Uterus (tissue), 3 donors: ENCODE measurements at regions not wholly inside any gene's neighbourhood (a gene's known extent, or its start where the extent isn't known, plus 50 kb on each side); places are given as distances from the start of the nearest gene placed in this dataset.
"Not testable (repeated sequence)": the region's sequence is repeated elsewhere in the genome, so short reads cannot be mapped to it uniquely, and the experiment has no call there.

Experiments used
- DNase-seq, 2 donors: peaks; one replicate each; pipeline ENCODE4 v3.0.0-alpha.2; 2019 to 2020
- H3K27ac ChIP-seq, 2 donors: fragments of 200-600 bp; sonication (generic); 1 replicate in 1 of 2; 2 replicates in 1 of 2; pipeline ENCODE4 v1.5.1; 2016 to 2018
- H3K27me3 ChIP-seq, 2 donors: fragments of 200-600 bp; sonication (generic); one replicate each; pipeline ENCODE4 v1.5.1; 2018 to 2019; ENCODE audit warnings: control low read depth in 1 of 2
- H3K36me3 ChIP-seq, 2 donors: fragments of 200-600 bp; sonication (generic); one replicate each; pipeline ENCODE4 v1.5.1; 2019; ENCODE audit warnings: control low read depth in 1 of 2
- H3K4me1 ChIP-seq, 2 donors: fragments of 200-600 bp; sonication (generic); one replicate each; pipeline ENCODE4 v1.5.1; 2018 to 2019; ENCODE audit warnings: control low read depth in 1 of 2
- H3K4me3 ChIP-seq, 2 donors: fragments of 200-600 bp; sonication (generic); 1 replicate in 1 of 2; 2 replicates in 1 of 2; pipeline ENCODE4 v1.5.1; 2018 to 2019; ENCODE audit warnings: mild to moderate bottlenecking in 1 of 2
- H3K9me3 ChIP-seq, 2 donors: fragments of 200-600 bp; sonication (generic); one replicate each; pipeline ENCODE4 v1.5.1; 2019; ENCODE audit warnings: control low read depth in 1 of 2
- POLR2A ChIP-seq, 2 donors: fragments of 450-650 bp; IDR thresholded peaks; one replicate each; pipeline ENCODE4 v1.6.1; 2016; ENCODE audit warnings: antibody characterized with exemption in 2 of 2, mild to moderate bottlenecking in 1 of 2, moderate library complexity in 1 of 2
- intact Hi-C: fragments of 100-400 bp; cut with DNase I; formaldehyde crosslinking; loops from one replicate; pipeline ENCODE4 v1.15.1; 2023; ENCODE audit warnings: low total_unique reads
- TF ChIP-seq, protein P1 (sequence below), 4 experiments: fragments of 200-600 bp in 2 of 4; fragments of 450-650 bp in 2 of 4; sonication (generic) in 2 of 4; IDR thresholded peaks; one replicate each; pipeline ENCODE4 v1.5.1; 2016 to 2019; ENCODE audit warnings: antibody characterized with exemption in 4 of 4, mild to moderate bottlenecking in 2 of 4, moderate library complexity in 1 of 4
- donor health status: DM: yes; HTN: yes; CAD: no.

DNA sequence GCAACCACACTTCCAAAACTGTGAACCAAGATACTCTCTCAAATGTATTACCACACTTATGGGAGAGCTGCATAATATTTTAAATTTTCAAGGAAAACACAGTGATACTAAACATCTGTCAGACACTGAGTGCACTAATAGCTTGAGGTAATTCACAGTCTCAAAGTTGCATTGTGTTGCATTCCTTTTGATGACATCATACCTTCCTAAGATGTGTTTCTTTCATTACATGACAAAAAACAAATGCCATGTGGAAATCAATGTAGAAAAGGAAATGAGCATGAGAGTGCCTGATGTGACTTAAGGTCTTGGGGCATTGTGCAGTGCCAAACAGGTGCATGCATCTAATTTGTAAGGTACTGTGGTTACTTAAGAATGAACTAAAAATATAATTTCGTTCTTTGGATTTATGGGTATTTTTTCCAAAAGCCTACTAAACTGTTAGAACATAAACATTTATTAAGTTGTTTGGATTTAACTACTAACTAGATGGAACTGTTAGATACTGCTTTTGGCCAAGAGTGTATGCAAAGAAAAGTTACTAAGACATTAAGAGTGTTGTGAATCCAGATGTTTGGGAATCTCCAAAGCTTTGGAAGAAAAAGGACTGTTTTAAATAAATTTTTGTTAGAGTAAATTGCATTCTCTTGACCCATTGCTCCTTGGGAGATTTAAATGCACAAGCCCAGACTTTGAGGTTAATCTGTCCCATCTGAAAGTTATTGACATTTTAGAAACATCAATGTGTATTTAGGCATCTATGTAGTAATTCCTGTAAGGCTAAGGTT lies 496.2 kb upstream of the SEMA3D start:
- H3K27ac ChIP-seq = no peak overlapping the region
- TF ChIP-seq POLR2A (IDR thresholded peaks at IDR 0.05) = no peak
- TF ChIP-seq, protein P1, sequence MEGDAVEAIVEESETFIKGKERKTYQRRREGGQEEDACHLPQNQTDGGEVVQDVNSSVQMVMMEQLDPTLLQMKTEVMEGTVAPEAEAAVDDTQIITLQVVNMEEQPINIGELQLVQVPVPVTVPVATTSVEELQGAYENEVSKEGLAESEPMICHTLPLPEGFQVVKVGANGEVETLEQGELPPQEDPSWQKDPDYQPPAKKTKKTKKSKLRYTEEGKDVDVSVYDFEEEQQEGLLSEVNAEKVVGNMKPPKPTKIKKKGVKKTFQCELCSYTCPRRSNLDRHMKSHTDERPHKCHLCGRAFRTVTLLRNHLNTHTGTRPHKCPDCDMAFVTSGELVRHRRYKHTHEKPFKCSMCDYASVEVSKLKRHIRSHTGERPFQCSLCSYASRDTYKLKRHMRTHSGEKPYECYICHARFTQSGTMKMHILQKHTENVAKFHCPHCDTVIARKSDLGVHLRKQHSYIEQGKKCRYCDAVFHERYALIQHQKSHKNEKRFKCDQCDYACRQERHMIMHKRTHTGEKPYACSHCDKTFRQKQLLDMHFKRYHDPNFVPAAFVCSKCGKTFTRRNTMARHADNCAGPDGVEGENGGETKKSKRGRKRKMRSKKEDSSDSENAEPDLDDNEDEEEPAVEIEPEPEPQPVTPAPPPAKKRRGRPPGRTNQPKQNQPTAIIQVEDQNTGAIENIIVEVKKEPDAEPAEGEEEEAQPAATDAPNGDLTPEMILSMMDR (IDR thresholded peaks at IDR 0.05) = no peak
- H3K27me3 ChIP-seq = no peaks in the 10 kb centered on the region
- H3K4me1 ChIP-seq = no peaks in the 10 kb centered on the region
- H3K9me3 ChIP-seq = no peaks in the 10 kb centered on the region
- no peak overlapping the region for H3K4me3 ChIP-seq
- no peak for DNase-seq
- no peaks in the 10 kb centered on the region for H3K36me3 ChIP-seq
- intact Hi-C loops = no loop called here

DNA sequence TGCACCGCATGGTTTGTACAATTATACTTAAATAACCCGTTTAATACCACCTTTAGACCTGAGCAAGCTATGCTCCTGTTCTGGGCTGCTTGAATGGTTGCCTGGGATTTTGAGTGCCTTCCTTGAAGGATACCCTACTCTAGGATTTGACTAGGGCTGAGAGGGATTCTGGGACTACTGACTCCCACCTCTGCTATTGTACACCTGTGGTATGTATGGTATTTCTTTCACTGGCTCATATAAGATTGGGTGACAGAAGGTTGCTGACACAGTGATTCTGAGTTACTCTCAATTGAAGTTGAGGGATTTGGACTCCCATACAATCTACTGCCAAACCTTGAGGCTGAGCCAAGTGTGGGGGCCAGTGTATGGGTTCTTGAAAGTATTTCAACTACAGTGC lies 494.4 kb upstream of the SEMA3D start:
- intact Hi-C loops = no loop called here
- no peak for TF ChIP-seq POLR2A (IDR thresholded peaks at IDR 0.05)
- TF ChIP-seq, protein P1 (IDR thresholded peaks at IDR 0.05) = no peak
- Histone ChIP-seq H3K9me3 (no peaks in the 10 kb centered on the region), H3K4me1 (no peaks in the 10 kb centered on the region), H3K36me3 (no peaks in the 10 kb centered on the region), H3K4me3 (no peak overlapping the region), H3K27me3 (no peaks in the 10 kb centered on the region), H3K27ac (no peak overlapping the region)
- no peak for DNase-seq

DNA sequence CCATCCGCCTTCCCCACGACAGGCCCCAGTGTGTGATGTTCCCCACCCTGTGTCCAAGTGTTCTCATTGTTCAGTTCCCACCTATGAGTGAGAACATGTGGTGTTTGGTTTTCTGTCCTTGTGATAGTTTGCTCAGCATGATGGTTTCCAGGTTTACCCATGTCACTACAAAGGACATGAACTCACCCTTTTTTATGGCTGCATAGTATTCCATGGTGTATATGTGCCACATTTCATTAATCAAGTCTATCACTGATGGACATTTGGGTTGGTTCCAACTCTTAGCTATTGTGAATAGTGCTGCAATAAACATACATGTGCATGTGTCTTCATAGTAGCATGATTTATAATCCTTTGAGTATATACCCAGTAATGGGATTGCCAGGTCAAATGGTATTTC lies 488.2 kb upstream of the SEMA3D start:
- H3K27me3 ChIP-seq, DNase-seq, H3K9me3 ChIP-seq, H3K4me1 ChIP-seq, H3K36me3 ChIP-seq, H3K27ac ChIP-seq, H3K4me3 ChIP-seq, intact Hi-C loops: not testable (repeated sequence)

DNA sequence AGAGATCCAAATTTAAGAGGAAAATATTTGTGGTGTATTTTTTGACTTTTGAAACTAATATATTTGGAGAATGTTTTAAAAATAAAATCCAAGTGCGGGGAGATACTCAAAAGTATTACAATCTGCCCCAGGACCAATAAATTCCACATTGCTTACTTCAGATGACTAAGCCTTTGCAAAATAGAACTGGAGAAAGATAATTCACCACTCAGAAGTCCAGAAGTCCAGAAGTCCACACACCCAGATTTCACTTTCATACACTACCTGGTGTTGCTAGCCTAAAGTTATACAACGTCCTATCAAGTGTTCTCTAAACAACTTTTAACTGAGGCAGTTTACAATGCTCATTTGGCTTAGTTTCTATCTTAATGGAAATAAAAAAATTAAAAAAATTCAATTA lies 487.0 kb upstream of the SEMA3D start:
- no peak for DNase-seq
- no peaks in the 10 kb centered on the region for H3K9me3 ChIP-seq
- no peaks in the 10 kb centered on the region for H3K4me1 ChIP-seq
- TF ChIP-seq, protein P1 (IDR thresholded peaks at IDR 0.05) = no peak
- TF ChIP-seq POLR2A (IDR thresholded peaks at IDR 0.05) = no peak
- H3K27me3 ChIP-seq = no peaks in the 10 kb centered on the region
- H3K36me3 ChIP-seq = no peaks in the 10 kb centered on the region
- H3K27ac ChIP-seq = no peak overlapping the region
- H3K4me3 ChIP-seq = no peak overlapping the region
- intact Hi-C loops = no loop called here

DNA sequence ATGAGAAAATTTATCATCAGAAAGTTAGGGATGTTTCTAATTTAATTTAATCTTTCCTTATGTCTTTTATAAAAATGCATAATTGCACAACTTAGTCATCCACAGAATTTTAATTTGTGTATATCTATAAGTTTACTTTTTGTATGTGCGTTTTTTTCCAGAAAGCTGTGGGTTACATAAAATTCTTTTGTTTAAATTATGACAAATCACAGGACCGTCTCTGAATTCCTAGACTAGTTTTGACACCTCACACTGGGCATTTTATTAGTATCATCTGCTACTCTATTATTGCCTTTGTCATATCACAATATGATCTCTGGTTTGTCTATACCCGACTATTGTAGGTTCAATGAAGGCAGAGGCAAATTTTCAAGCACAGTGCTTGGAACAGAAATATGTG lies 482.4 kb upstream of the SEMA3D start:
- no peak overlapping the region for H3K27ac ChIP-seq
- H3K27me3 ChIP-seq = no peaks in the 10 kb centered on the region
- no peak for TF ChIP-seq POLR2A (IDR thresholded peaks at IDR 0.05)
- TF ChIP-seq, protein P1 (IDR thresholded peaks at IDR 0.05) = no peak
- H3K9me3 ChIP-seq = no peaks in the 10 kb centered on the region
- DNase-seq = no peak
- H3K4me1 ChIP-seq = no peaks in the 10 kb centered on the region
- intact Hi-C loops = no loop called here
- no peaks in the 10 kb centered on the region for H3K36me3 ChIP-seq
- no peak overlapping the region for H3K4me3 ChIP-seq

DNA sequence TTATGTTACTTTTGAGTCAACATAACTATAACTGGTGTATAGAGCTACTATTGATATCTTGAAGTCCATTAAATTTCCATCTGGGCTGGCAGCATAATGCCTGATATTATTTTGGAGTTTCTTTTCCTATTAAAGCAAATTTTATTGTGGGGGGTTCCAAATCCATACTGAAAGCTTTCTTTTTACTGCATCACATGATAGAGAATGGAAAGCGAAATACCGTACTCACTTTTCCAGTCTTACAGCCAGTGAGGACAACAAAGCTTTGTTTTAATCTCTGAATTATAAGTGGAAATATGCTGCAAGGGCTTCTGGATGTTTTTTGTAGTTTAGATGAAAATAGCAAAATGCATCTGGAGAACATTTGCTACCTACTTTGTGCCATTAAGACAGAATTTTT lies 477.5 kb upstream of the SEMA3D start:
- Histone ChIP-seq H3K4me1 (no peaks in the 10 kb centered on the region), H3K4me3 (no peak overlapping the region), H3K27ac (no peak overlapping the region), H3K36me3 (no peaks in the 10 kb centered on the region), H3K27me3 (no peaks in the 10 kb centered on the region), H3K9me3 (no peaks in the 10 kb centered on the region)
- no peak for TF ChIP-seq POLR2A (IDR thresholded peaks at IDR 0.05)
- TF ChIP-seq, protein P1 (IDR thresholded peaks at IDR 0.05) = no peak
- no peak for DNase-seq
- intact Hi-C loops = no loop called here
